HS-5 (cell line): ENCODE measurements at regions not wholly inside any gene's neighbourhood (a gene's known extent, or its start where the extent isn't known, plus 50 kb on each side); places are given as distances from the start of the nearest gene placed in this dataset.
"Not testable (repeated sequence)": the region's sequence is repeated elsewhere in the genome, so short reads cannot be mapped to it uniquely, and the experiment has no call there.

Experiments used
- DNase-seq: peaks from one replicate; pipeline ENCODE4 v3.0.0-alpha.2; 2012; ENCODE audit warnings: low read depth

- DNase-seq, result no peak
Measured at GRCh38 chr1:90349510-90349909, 354.6 kb downstream of the ZNF326 start.

- DNase-seq, result no peak
Measured at GRCh38 chr1:90348934-90349333, 354.0 kb downstream of the ZNF326 start.

DNA sequence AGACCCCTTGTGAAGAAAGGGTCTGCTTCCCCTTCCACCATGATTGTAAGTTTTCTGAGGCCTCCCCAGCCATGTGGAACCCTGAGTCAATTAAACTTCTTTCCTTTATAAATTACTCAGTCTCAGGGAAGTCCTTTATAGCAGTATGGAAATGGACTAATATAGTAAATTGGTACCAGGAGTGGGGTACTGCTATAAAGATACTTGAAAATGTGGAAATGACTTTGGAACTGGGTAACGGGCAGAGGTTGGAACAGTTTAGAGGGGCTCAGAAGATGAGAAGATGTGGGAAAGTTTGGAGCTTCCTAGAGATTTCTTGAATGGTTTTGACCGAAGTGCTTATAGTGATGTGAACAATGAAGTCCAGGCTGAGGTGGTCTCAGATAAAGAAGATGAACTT, 353.5 kb downstream of the ZNF326 start:
- not testable (repeated sequence) for DNase-seq

DNA sequence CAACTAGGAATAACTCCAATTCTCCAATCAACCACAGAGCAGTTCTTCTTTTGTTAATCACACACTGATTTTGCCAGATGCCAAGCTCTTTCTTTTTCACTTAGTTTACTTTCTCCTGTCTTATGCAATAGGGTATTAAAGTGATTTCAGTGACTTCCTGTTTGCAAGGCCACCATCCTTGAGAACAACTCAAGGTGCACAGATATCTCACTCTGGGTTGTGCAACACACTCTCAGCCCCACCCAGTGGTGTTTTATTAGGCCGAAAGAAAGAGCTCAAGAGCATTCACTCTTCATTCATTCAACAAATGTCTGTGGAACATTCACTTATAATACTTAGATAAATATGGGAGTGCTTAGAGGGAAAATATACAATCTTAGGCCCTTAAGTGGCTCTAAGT, 352.5 kb downstream of the ZNF326 start:
- no peak for DNase-seq

GRCh38 chr1:90346757-90347156, 351.8 kb downstream of the ZNF326 start:
- DNase-seq, result no peak

- DNase-seq, result no peak
Measured at GRCh38 chr1:90346349-90346748, 351.4 kb downstream of the ZNF326 start.

GRCh38 chr1:90344963-90345730, 350.2 kb downstream of the ZNF326 start:
- DNase-seq, result no peak

- DNase-seq, result no peak
Measured at GRCh38 chr1:90341516-90341915, 346.6 kb downstream of the ZNF326 start.

DNA sequence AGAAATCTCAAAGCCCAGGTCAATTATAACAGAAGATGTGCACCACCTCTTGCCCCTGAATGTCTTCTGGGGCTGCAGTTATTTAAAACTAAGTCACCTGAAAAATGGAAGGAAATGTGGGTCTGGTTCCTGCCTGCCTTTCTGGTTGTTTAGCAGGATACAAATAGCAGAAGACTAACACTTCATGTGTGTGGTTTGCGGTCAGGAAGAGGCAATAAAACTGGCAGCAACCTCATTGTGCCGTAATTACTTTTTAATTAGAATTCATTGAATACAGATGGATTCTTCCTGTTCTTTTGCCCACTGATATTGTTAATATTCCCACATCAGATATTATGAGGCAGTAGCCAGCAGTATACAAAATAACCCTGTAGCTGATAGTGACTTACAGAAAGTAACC, 345.7 kb downstream of the ZNF326 start:
- no peak for DNase-seq

DNA sequence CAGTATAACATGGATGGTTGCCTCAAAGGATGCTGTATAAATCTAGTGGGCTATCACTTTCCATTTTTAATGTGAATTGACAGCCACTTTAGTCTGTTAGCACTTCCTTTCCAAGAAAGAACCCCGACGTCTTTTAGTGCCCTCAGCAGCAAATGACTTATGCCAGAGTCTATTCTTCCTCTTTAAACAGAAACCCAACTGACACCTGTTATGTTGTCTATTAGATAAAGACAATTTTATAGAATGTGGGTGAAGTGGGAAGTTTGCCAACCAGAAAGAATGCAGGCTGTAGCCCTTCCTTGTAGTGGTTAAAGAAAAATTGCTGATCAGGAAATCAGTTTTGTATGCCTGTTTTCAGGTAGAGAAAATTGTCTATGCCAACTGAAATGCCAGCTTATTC, 344.9 kb downstream of the ZNF326 start:
- no peak for DNase-seq

GRCh38 chr1:90336552-90337324, 341.8 kb downstream of the ZNF326 start:
- DNase-seq, result no peak

- DNase-seq, result no peak
Measured at GRCh38 chr1:90335558-90335957, 340.6 kb downstream of the ZNF326 start.

- DNase-seq, result no peak
Measured at GRCh38 chr1:90334137-90334536, 339.2 kb downstream of the ZNF326 start.

DNA sequence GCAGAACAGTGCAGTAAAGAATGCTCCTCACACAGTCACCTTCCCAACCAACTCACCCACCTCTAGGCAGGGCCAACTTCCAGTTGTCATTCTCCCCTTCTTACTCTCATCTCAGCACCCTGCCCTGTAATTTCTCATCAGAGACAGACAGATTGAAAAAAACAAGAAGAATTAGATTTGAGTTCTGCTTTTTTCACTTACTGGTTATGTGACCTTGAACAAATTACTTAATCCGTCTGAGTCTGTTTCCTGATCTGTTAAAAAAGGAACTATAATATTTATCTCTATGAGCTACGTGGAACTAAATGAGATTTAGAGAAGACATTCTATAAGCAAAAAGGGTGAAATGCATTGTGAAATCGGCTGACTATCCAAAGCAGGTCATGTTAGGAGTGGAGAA, 330.3 kb downstream of the ZNF326 start:
- DNase-seq, result no peak

DNA sequence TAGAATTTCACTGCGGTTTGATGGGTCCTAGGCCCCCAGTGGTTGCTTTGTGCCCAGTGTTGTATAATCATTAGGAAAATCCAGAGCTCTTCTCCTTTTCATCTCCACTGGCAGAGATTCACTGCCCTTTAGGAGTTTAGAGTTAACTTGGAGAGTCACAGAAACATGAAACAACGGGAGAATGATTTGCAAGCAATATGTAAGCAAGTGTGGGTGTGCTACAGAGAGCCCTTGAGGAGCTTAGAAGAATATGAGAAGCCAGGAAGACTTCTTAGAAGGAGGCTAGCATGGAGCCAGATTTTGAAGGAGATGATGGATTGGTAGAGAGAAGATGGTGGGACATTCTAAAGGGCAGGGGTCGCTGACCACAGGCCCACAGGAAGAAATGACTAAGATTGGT, 327.3 kb downstream of the ZNF326 start:
- no peak for DNase-seq

DNA sequence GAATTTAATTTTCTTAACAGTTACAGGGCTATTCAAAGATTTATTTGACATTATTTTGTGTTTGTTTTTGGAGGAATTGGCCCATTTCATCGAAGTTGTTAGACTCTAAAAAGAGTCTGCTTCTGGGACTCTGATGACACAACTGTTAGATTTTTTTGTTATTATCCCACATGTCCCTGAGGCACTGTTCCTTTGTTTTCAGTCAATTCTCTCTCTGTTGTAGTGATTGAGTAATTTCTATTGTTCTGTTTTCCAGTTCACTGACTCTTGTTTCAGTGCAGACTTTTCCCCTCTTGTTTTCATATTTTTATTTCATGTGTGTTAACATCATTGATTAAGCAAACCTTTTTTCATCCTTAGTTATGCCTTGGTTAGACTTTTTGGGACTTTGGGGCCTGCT, 325.0 kb downstream of the ZNF326 start:
- DNase-seq, result no peak

- DNase-seq, result no peak
Measured at GRCh38 chr1:90318431-90318830, 323.5 kb downstream of the ZNF326 start.

GRCh38 chr1:90317628-90318027, 322.7 kb downstream of the ZNF326 start:
- DNase-seq, result no peak

GRCh38 chr1:90314533-90314932, 319.6 kb downstream of the ZNF326 start:
- DNase-seq, result no peak

DNA sequence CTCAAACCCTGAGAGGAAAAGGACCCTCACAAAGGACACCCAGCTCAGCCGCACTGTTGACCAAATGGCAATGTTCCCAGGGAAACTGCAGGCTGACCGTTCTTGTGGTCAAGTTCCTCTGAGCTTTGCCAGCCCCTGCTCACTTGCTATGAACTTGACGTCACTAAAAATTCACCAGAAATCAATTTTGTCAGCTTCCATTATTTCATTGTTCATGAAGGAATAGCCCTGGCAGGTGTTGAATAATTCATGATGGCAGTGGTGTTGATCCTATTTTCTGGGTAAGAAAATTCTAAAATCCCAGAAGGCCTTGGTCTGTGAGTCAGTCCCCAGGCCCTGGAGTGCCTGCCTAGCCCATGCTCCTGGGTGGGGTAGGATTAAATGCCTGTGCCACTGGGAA, 318.9 kb downstream of the ZNF326 start:
- DNase-seq, result no peak

DNA sequence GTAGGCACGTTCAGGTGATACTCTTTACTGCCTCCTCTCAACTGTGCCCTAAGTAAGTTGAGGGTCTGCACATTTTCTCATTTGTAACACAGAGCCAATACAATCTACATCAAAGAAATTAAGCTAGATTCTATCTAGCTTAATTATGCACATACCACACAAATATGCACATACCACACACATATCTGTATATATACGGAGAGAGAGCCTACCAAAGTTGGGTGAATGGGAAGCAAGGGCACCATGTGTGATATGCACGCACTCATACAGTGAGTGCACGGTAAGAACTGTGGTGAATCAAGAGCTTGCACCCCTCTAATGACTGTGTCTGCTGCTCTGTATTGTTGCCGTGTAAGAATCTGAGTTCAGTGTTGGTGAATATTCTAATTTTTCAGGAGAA, 314.9 kb downstream of the ZNF326 start:
- no peak for DNase-seq

DNA sequence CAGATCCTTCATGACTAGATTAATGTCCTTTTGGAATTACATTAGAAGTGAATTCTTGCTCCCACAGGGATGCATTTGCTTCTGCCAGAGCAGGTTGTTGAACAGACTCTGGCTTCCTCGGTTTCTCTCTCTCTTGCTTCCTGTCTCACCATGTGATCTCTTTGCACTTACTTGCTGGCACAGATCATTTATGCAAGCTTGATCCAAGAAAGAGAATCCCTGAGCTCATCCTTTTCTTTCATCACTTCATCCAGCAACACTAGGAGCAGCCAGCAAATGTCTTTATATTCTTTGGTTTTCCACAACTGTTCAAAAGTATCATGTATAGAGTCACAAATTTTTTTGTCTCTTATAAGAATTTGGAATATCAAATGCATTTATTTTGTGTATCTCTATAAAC, 313.5 kb downstream of the ZNF326 start:
- DNase-seq, result no peak

- DNase-seq, result no peak
Measured at GRCh38 chr1:90305577-90305976, 310.7 kb downstream of the ZNF326 start.

GRCh38 chr1:90296327-90296726, 301.4 kb downstream of the ZNF326 start:
- no peak for DNase-seq
